SU-DHL-6 (cell line): ENCODE measurements at regions not wholly inside any gene's neighbourhood (a gene's known extent, or its start where the extent isn't known, plus 50 kb on each side); places are given as distances from the start of the nearest gene placed in this dataset.

ENCODE experiments used
- H2AFZ ChIP-seq: fragments of 200-600 bp; sonication (generic); 2 replicates; pipeline ENCODE4 v1.6.1; 2014; ENCODE audit warnings: low read depth, mild to moderate bottlenecking, moderate library complexity, mixed read lengths, antibody characterized with exemption, low read length; ENCODE audit not compliant: severe bottlenecking
- H3F3A ChIP-seq: fragments of 200-600 bp; shearing (Covaris generic); 2 replicates; pipeline ENCODE4 v1.6.0; 2016; ENCODE audit warnings: antibody characterized with exemption, mild to moderate bottlenecking; ENCODE audit not compliant: insufficient read depth
- H3K27ac ChIP-seq: fragments of 200-600 bp; sonication (generic); 2 replicates; pipeline ENCODE4 v1.5.1; 2016; ENCODE audit warnings: low read depth, mild to moderate bottlenecking, low read length, moderate library complexity, mixed read lengths
- H3K27me3 ChIP-seq: fragments of 200-600 bp; sonication (generic), shearing (Covaris generic); 2 replicates; pipeline ENCODE4 v1.6.0; 2014; ENCODE audit warnings: mild to moderate bottlenecking, low read length
- H3K36me3 ChIP-seq: fragments of 200-600 bp; sonication (generic); 2 replicates; pipeline ENCODE4 v1.6.1; 2014; ENCODE audit warnings: mild to moderate bottlenecking, low read length, mixed read lengths
- H3K4me2 ChIP-seq: fragments of 300-600, 200-600 bp; shearing (Covaris generic), sonication (generic); 2 replicates; pipeline ENCODE4 v1.6.0; 2014; ENCODE audit warnings: low read length, low read depth, mild to moderate bottlenecking; ENCODE audit not compliant: poor library complexity, severe bottlenecking
- H3K4me3 ChIP-seq: fragments of 200-600 bp; sonication (generic); 2 replicates; pipeline ENCODE4 v1.5.1; 2014; ENCODE audit warnings: antibody characterized with exemption, low read length, mild to moderate bottlenecking, mixed read lengths; ENCODE audit not compliant: insufficient read depth, poor library complexity, severe bottlenecking
- H3K79me2 ChIP-seq: fragments of 200-600 bp; sonication (generic); 2 replicates; pipeline ENCODE4 v1.6.1; 2014; ENCODE audit warnings: mild to moderate bottlenecking, low read length, moderate library complexity; ENCODE audit not compliant: insufficient read depth
- H3K9ac ChIP-seq: fragments of 200-600 bp; sonication (generic); 2 replicates; pipeline ENCODE4 v1.7.0; 2014; ENCODE audit warnings: mild to moderate bottlenecking, low read length
- H3K9me2 ChIP-seq: fragments of 200-600 bp; sonication (generic); replicated peaks from 2 replicates; pipeline ENCODE4 v1.6.1; 2014; ENCODE audit warnings: low read length; ENCODE audit not compliant: insufficient read depth
- H3K9me3 ChIP-seq: fragments of 200-600 bp; sonication (generic); 2 replicates; pipeline ENCODE4 v1.6.1; 2014; ENCODE audit warnings: low read length, mixed read lengths; ENCODE audit not compliant: insufficient read depth
- H4K20me1 ChIP-seq: fragments of 200-600 bp; sonication (generic); 2 replicates; pipeline ENCODE4 v1.6.1; 2014; ENCODE audit warnings: low read depth, mild to moderate bottlenecking, antibody characterized with exemption, low read length, moderate library complexity, mixed read lengths
- EZH2phosphoT487 ChIP-seq: fragments of 200-600 bp; sonication (generic), shearing (Covaris generic); conservative IDR thresholded peaks from 2 replicates; pipeline ENCODE4 v1.6.1; 2018; ENCODE audit warnings: mild to moderate bottlenecking, antibody characterized with exemption, low read length, moderate library complexity, mixed read lengths
- TF ChIP-seq, protein P1 (sequence below): fragments of 200-600 bp; sonication (generic); IDR thresholded peaks from one replicate; pipeline ENCODE4 v1.5.1; 2017; ENCODE audit warnings: antibody characterized with exemption, mild to moderate bottlenecking, low read length, moderate library complexity; ENCODE audit not compliant: insufficient read depth, poor library complexity, severe bottlenecking

DNA sequence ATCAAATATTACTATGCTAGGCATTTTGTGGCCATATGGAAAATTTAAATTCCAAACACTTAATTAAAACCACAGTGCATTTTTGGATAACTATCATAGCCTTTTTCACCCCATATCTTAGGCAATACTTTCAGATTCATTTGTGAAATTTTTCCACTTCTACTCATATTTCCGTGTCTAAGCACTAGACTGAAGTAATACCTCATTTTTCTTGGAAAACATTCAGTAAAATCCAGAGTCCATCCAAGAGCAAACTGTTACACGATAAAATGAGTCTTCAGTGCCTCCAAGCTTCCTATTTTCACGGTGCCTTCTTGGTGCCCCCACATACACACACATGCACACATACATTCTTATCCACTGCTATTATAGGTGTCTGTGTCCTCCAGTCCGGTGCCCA is 845.9 kb downstream of the TBL1XR1 start:
- Histone ChIP-seq H3K36me3 (no peaks in the 10 kb centered on the region), H3K9me2 (no peaks in the 10 kb centered on the region), H4K20me1 (no peaks in the 10 kb centered on the region), H3K9ac (no peak overlapping the region), H3K4me3 (no peak overlapping the region), H3K27me3 (no peaks in the 10 kb centered on the region), H3F3A (no peaks in the 10 kb centered on the region), H3K27ac (no peak overlapping the region), H3K9me3 (no peaks in the 10 kb centered on the region), H3K79me2 (no peaks in the 10 kb centered on the region), H2AFZ (no peak overlapping the region), H3K4me2 (no peak overlapping the region)
- TF ChIP-seq EZH2phosphoT487: no peak
- TF ChIP-seq, protein P1, sequence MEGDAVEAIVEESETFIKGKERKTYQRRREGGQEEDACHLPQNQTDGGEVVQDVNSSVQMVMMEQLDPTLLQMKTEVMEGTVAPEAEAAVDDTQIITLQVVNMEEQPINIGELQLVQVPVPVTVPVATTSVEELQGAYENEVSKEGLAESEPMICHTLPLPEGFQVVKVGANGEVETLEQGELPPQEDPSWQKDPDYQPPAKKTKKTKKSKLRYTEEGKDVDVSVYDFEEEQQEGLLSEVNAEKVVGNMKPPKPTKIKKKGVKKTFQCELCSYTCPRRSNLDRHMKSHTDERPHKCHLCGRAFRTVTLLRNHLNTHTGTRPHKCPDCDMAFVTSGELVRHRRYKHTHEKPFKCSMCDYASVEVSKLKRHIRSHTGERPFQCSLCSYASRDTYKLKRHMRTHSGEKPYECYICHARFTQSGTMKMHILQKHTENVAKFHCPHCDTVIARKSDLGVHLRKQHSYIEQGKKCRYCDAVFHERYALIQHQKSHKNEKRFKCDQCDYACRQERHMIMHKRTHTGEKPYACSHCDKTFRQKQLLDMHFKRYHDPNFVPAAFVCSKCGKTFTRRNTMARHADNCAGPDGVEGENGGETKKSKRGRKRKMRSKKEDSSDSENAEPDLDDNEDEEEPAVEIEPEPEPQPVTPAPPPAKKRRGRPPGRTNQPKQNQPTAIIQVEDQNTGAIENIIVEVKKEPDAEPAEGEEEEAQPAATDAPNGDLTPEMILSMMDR: no peak

DNA sequence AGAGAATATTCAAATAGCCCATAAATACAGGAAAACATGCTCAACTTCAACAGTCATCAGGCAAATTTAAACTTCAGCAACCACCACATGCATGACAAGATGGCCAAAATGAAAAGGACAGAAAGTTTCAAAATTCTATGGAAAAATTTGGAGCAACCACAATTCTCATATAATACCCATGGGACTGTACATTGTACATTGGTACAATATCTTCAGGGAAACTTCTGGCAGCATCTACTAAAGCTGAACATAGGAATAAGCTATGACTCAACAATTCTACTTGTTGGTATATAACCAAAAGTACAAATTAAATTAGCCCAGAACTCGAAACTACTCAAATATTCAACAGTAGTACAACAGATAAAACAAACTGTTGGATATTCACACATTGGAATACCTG is 847.6 kb downstream of the TBL1XR1 start:
- H3F3A ChIP-seq: no peaks in the 10 kb centered on the region
- no peaks in the 10 kb centered on the region for H3K9me3 ChIP-seq
- no peak for TF ChIP-seq EZH2phosphoT487
- TF ChIP-seq, protein P1: no peak
- H3K9me2 ChIP-seq: no peaks in the 10 kb centered on the region
- H3K27me3 ChIP-seq: no peaks in the 10 kb centered on the region
- H3K4me3 ChIP-seq: no peak overlapping the region
- H3K27ac ChIP-seq: no peak overlapping the region
- H3K4me2 ChIP-seq: no peak overlapping the region
- no peaks in the 10 kb centered on the region for H3K79me2 ChIP-seq
- no peak overlapping the region for H3K9ac ChIP-seq
- no peaks in the 10 kb centered on the region for H4K20me1 ChIP-seq
- no peaks in the 10 kb centered on the region for H3K36me3 ChIP-seq
- no peak overlapping the region for H2AFZ ChIP-seq

DNA sequence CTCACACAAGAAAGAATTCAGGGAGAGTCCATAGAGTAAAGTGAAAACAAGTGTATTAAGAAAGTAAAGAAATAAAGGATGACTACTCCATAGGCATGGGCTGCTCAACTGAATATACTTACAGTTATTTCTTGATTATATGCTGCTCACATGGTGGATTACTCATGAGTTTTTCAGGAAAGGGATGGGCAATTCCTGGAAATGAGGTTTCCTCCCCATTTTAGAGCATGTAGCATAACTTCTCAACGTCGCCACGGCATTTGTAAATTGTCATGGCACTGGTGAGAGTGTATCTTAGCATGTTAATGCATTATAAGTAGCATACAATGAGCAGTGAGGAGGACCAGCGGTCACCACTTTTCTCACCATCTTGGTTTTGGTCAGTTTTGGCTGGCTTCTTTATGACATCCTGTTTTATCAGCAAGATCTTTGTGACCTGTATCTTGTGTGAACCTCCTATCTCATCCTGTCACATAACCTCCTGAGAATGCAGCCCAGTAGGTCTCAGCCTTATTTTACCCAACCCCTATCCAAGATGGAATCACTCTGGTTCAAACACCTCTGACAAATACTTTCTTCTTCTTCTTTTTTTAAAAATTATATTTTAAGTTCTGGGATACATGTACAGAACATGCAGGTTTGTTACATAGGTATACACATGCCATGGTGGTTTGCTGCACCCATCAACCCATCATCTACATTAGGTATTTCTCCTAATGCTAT is 849.7 kb downstream of the TBL1XR1 start:
- no peak overlapping the region for H3K27ac ChIP-seq
- H3K79me2 ChIP-seq: no peaks in the 10 kb centered on the region
- H3F3A ChIP-seq: no peaks in the 10 kb centered on the region
- no peaks in the 10 kb centered on the region for H3K36me3 ChIP-seq
- no peaks in the 10 kb centered on the region for H3K27me3 ChIP-seq
- no peaks in the 10 kb centered on the region for H3K9me3 ChIP-seq
- H2AFZ ChIP-seq: no peak overlapping the region
- no peaks in the 10 kb centered on the region for H4K20me1 ChIP-seq
- H3K9ac ChIP-seq: no peak overlapping the region
- no peaks in the 10 kb centered on the region for H3K9me2 ChIP-seq
- H3K4me2 ChIP-seq: no peak overlapping the region
- TF ChIP-seq, protein P1: no peak
- TF ChIP-seq EZH2phosphoT487: no peak
- no peak overlapping the region for H3K4me3 ChIP-seq
